ENCODE measurements at regions not wholly inside any gene's neighbourhood (a gene's known extent, or its start where the extent isn't known, plus 50 kb on each side); places are given as distances from the start of the nearest gene placed in this dataset.

DNA sequence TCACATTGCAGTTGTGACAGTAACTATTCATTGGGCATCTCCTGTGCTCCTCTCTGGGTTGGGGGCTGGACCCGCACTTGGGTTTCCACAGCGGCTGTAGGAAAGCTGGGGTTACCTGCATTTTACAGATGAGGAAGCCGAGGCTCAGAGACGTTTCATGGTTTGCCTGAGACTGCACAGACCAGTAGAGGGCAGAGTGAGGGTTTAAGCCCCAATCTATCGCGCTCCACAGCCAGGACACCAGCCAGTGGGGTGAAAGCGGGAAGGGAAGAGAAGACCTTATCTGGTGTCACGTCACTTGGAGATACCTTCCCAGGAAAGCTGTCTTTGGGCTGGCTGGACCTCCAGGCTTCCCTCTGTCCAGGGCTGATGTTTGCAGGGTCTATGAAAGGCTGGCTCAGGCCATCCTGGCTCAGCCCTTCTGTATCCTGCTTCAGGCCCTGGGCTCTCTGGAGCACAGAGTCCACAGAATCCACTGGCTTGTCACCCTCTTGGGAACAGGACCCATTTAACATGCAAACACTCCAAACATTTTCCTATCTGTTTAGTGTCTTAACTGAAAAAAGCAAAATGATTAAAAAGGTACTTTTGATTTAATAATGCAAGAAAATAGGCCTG, 167.7 kb downstream of the EMX2 start:
- BruUV-seq (replicated peaks), result no TSS peak
- no peak for DNase-seq (ENCODE audit: low spot score)
- Histone ChIP-seq H3K9me3 (ENCODE audit: low read depth, low read length, poor library complexity, severe bottlenecking) (no peaks in the 10 kb centered on the region), H3K27me3 (replicated peaks; ENCODE audit: insufficient read depth, low read depth, low read length, poor library complexity) (peaks cover 14% of the 10 kb centered on the region), H3K27ac (ENCODE audit: low read depth, low read length, poor library complexity, severe bottlenecking) (no peak overlapping the region), H3K4me3 (ENCODE audit: low read depth, low read length, poor library complexity, severe bottlenecking) (no peak overlapping the region), H3K36me3 (ENCODE audit: insufficient read depth, low read length, poor library complexity, severe bottlenecking) (no peaks in the 10 kb centered on the region), H3K4me1 (ENCODE audit: insufficient read depth, low read length, poor library complexity, severe bottlenecking) (no peaks in the 10 kb centered on the region)
- TF ChIP-seq EZH2 (IDR thresholded peaks at IDR 0.05; ENCODE audit: borderline replicate concordance, low read depth, low read length, poor library complexity, severe bottlenecking), result no peak
- TF ChIP-seq, protein P1, sequence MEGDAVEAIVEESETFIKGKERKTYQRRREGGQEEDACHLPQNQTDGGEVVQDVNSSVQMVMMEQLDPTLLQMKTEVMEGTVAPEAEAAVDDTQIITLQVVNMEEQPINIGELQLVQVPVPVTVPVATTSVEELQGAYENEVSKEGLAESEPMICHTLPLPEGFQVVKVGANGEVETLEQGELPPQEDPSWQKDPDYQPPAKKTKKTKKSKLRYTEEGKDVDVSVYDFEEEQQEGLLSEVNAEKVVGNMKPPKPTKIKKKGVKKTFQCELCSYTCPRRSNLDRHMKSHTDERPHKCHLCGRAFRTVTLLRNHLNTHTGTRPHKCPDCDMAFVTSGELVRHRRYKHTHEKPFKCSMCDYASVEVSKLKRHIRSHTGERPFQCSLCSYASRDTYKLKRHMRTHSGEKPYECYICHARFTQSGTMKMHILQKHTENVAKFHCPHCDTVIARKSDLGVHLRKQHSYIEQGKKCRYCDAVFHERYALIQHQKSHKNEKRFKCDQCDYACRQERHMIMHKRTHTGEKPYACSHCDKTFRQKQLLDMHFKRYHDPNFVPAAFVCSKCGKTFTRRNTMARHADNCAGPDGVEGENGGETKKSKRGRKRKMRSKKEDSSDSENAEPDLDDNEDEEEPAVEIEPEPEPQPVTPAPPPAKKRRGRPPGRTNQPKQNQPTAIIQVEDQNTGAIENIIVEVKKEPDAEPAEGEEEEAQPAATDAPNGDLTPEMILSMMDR (conservative IDR thresholded peaks at IDR 0.05; ENCODE audit: low read depth, low read length), result peak; percentile 49
- POLR2A ChIA-PET (ENCODE audit: low non-redundant PET), result no interaction called here
- CTCF ChIA-PET, result no interaction called here
- intact Hi-C loops (cut with micrococcal nuclease; ENCODE audit: unreplicated experiment), result loop anchor here (10.0 kb wide), 1 partner anchor 395 kb away; no protein-coding TSS in a partner anchor

DNA sequence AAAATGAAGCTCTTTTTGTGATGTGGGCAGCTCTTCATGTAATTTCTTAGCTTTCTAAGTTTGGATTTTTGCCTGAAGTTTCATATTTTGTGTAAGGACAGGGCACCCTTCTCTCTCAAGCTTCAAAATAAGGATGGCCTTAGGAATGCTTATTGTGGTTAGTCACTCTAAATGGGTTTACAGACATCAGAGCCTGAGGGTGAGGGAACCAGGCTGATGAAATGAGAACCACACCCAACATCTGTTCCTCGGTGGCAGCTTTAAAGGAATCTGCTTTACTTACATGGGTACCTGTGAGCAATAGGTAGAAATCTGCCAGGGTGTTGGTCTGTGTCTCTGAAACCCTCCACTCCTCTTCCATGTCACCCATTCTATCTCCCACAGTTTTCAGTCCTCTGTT, 174.3 kb downstream of the EMX2 start:
- TF ChIP-seq EZH2 (IDR thresholded peaks at IDR 0.05; ENCODE audit: borderline replicate concordance, low read depth, low read length, poor library complexity, severe bottlenecking), result no peak
- TF ChIP-seq, protein P1 (conservative IDR thresholded peaks at IDR 0.05; ENCODE audit: low read depth, low read length), result no peak
- Histone ChIP-seq H3K4me3 (ENCODE audit: low read depth, low read length, poor library complexity, severe bottlenecking) (no peak overlapping the region), H3K27ac (ENCODE audit: low read depth, low read length, poor library complexity, severe bottlenecking) (no peak overlapping the region), H3K36me3 (ENCODE audit: insufficient read depth, low read length, poor library complexity, severe bottlenecking) (no peaks in the 10 kb centered on the region), H3K9me3 (ENCODE audit: low read depth, low read length, poor library complexity, severe bottlenecking) (no peaks in the 10 kb centered on the region), H3K27me3 (replicated peaks; ENCODE audit: insufficient read depth, low read depth, low read length, poor library complexity) (peaks cover 50% of the 10 kb centered on the region), H3K4me1 (ENCODE audit: insufficient read depth, low read length, poor library complexity, severe bottlenecking) (no peaks in the 10 kb centered on the region)
- no TSS peak for BruUV-seq (replicated peaks)
- intact Hi-C loops (cut with micrococcal nuclease; ENCODE audit: unreplicated experiment), result loop anchor here (10.0 kb wide), 1 partner anchor 388 kb away; no protein-coding TSS in a partner anchor
- ChIA-PET CTCF (no interaction called here), POLR2A (ENCODE audit: low non-redundant PET) (interaction anchor here (0.5 kb wide), 1 partner anchor 318 kb away, joined by 3 read pairs; no protein-coding TSS in a partner anchor)
- DNase-seq (ENCODE audit: low spot score), result no peak

DNA sequence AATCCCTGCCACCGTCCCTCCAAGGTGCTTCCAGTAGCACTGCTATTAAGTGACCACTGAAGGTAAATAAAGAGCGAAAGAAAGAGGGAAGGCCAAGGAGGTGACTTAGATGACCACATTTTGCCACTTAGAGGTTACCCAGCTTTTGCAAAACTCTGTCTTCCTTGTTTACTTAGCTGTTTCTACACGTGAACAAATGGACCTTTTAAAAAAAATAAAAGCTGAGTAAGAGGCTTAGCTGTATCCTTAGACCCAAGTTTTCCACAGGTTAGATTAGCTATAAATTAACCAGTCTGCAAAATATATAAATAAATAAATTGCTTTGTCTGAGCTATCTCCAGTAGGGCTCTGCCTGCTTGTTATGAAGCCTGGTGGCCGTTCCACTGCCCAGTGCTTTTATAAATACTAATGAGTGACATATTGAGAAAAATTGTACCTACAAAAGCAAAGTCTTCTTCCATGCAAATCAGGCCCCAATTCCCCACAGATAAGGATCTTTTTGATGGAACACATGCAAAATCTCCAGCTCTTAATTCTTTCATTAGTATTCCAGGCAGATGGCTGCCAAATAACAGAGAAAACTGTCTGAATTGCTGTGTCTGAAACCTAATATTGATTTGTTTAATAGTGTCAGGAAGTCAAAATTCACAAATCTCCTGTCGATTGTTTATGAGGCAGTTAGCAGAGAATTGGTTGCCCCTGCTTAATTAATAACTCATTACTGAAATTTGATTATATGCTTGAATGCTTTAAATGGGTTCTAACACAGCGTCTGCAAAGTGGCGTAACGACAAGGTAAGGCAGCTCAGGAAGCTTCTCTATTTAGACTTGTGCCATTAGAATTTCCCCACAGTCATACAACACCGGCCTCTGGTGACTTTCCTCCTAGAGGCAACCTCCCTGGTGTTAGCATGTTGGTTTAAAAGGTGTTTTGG, 176.7 kb downstream of the EMX2 start:
- no TSS peak for BruUV-seq (replicated peaks)
- intact Hi-C loops (cut with micrococcal nuclease; ENCODE audit: unreplicated experiment), result loop anchor here (10.0 kb wide), 1 partner anchor 386 kb away; no protein-coding TSS in a partner anchor
- H3K9me3 ChIP-seq (ENCODE audit: low read depth, low read length, poor library complexity, severe bottlenecking), result no peaks in the 10 kb centered on the region
- peaks cover 63% of the 10 kb centered on the region for H3K27me3 ChIP-seq (replicated peaks; ENCODE audit: insufficient read depth, low read depth, low read length, poor library complexity)
- no peaks in the 10 kb centered on the region for H3K36me3 ChIP-seq (ENCODE audit: insufficient read depth, low read length, poor library complexity, severe bottlenecking)
- H3K4me3 ChIP-seq (ENCODE audit: low read depth, low read length, poor library complexity, severe bottlenecking), result no peak overlapping the region
- H3K27ac ChIP-seq (ENCODE audit: low read depth, low read length, poor library complexity, severe bottlenecking), result no peak overlapping the region
- H3K4me1 ChIP-seq (ENCODE audit: insufficient read depth, low read length, poor library complexity, severe bottlenecking), result no peaks in the 10 kb centered on the region
- DNase-seq (ENCODE audit: low spot score), result no peak
- TF ChIP-seq, protein P1 (conservative IDR thresholded peaks at IDR 0.05; ENCODE audit: low read depth, low read length), result no peak
- no peak for TF ChIP-seq EZH2 (IDR thresholded peaks at IDR 0.05; ENCODE audit: borderline replicate concordance, low read depth, low read length, poor library complexity, severe bottlenecking)
- ChIA-PET CTCF (no interaction called here), POLR2A (ENCODE audit: low non-redundant PET) (no interaction called here)

Measured in A673 (cell line).